ENCODE measurements at regions not wholly inside any gene's neighbourhood (a gene's known extent, or its start where the extent isn't known, plus 50 kb on each side); places are given as distances from the start of the nearest gene placed in this dataset.
A peak's percentile ranks its signal among the peaks of the same experiment; 100 is the strongest.

GRCh38 chr6:71383901-71384489, 95.4 kb downstream of the OGFRL1 start:
- no peaks in the 10 kb centered on the region for H3K36me3 ChIP-seq (ENCODE audit: control insufficient read depth in 2 of 2, insufficient read depth in 2 of 2, low read length in 1 of 2)
- no peak overlapping the region for H3K4me3 ChIP-seq (ENCODE audit: low read length in 2 of 2)
- peak in 6 of 9 donors; percentile 3 to 37 (median 12) for DNase-seq (ENCODE audit: low read depth in 6 of 9, low spot score in 9 of 9)
- WGBS = 63% methylated on average over 5 of the region's 5 CpGs
- no peaks in the 10 kb centered on the region for H3K27me3 ChIP-seq (ENCODE audit: control insufficient read depth in 2 of 2, insufficient read depth in 1 of 2, low read length in 1 of 2)
- H3K4me1 ChIP-seq (ENCODE audit: control insufficient read depth in 2 of 2, insufficient read depth in 2 of 2, low read length in 2 of 2) = no peaks in the 10 kb centered on the region
- no peaks in the 10 kb centered on the region for H3K9me3 ChIP-seq (ENCODE audit: control insufficient read depth in 2 of 2, insufficient read depth in 1 of 2, low read length in 1 of 2)
- H3K27ac ChIP-seq (ENCODE audit: low read depth in 1 of 2, low read length in 1 of 2) = no peak overlapping the region

GRCh38 chr6:71385111-71385822, 96.7 kb downstream of the OGFRL1 start:
- H3K27me3 ChIP-seq (ENCODE audit: control insufficient read depth in 2 of 2, insufficient read depth in 1 of 2, low read length in 1 of 2) = no peaks in the 10 kb centered on the region
- no peak for DNase-seq (ENCODE audit: low read depth in 6 of 9, low spot score in 9 of 9)
- H3K9me3 ChIP-seq (ENCODE audit: control insufficient read depth in 2 of 2, insufficient read depth in 1 of 2, low read length in 1 of 2) = no peaks in the 10 kb centered on the region
- no peaks in the 10 kb centered on the region for H3K36me3 ChIP-seq (ENCODE audit: control insufficient read depth in 2 of 2, insufficient read depth in 2 of 2, low read length in 1 of 2)
- 96% methylated on average over 1 of the region's 1 CpG for WGBS
- H3K4me1 ChIP-seq (ENCODE audit: control insufficient read depth in 2 of 2, insufficient read depth in 2 of 2, low read length in 2 of 2) = no peaks in the 10 kb centered on the region
- no peak overlapping the region for H3K4me3 ChIP-seq (ENCODE audit: low read length in 2 of 2)
- no peak overlapping the region for H3K27ac ChIP-seq (ENCODE audit: low read depth in 1 of 2, low read length in 1 of 2)

GRCh38 chr6:71386215-71386614, 97.6 kb downstream of the OGFRL1 start:
- Histone ChIP-seq H3K27me3 (ENCODE audit: control insufficient read depth in 2 of 2, insufficient read depth in 1 of 2, low read length in 1 of 2) (no peaks in the 10 kb centered on the region), H3K9me3 (ENCODE audit: control insufficient read depth in 2 of 2, insufficient read depth in 1 of 2, low read length in 1 of 2) (no peaks in the 10 kb centered on the region), H3K27ac (ENCODE audit: low read depth in 1 of 2, low read length in 1 of 2) (no peak overlapping the region), H3K36me3 (ENCODE audit: control insufficient read depth in 2 of 2, insufficient read depth in 2 of 2, low read length in 1 of 2) (no peaks in the 10 kb centered on the region), H3K4me1 (ENCODE audit: control insufficient read depth in 2 of 2, insufficient read depth in 2 of 2, low read length in 2 of 2) (no peaks in the 10 kb centered on the region), H3K4me3 (ENCODE audit: low read length in 2 of 2) (no peak overlapping the region)
- no peak for DNase-seq (ENCODE audit: low read depth in 6 of 9, low spot score in 9 of 9)
- 92% methylated on average over 4 of the region's 4 CpGs for WGBS

- H3K27me3 ChIP-seq (ENCODE audit: control insufficient read depth in 2 of 2, insufficient read depth in 1 of 2, low read length in 1 of 2) = no peaks in the 10 kb centered on the region
- no peaks in the 10 kb centered on the region for H3K9me3 ChIP-seq (ENCODE audit: control insufficient read depth in 2 of 2, insufficient read depth in 1 of 2, low read length in 1 of 2)
- H3K4me3 ChIP-seq (ENCODE audit: low read length in 2 of 2) = no peak overlapping the region
- H3K27ac ChIP-seq (ENCODE audit: low read depth in 1 of 2, low read length in 1 of 2) = no peak overlapping the region
- H3K36me3 ChIP-seq (ENCODE audit: control insufficient read depth in 2 of 2, insufficient read depth in 2 of 2, low read length in 1 of 2) = no peaks in the 10 kb centered on the region
- no peak for DNase-seq (ENCODE audit: low read depth in 6 of 9, low spot score in 9 of 9)
- H3K4me1 ChIP-seq (ENCODE audit: control insufficient read depth in 2 of 2, insufficient read depth in 2 of 2, low read length in 2 of 2) = no peaks in the 10 kb centered on the region
Measured at GRCh38 chr6:71387179-71387578, 98.6 kb downstream of the OGFRL1 start.

GRCh38 chr6:71388068-71388744, 99.6 kb downstream of the OGFRL1 start:
- no peak overlapping the region for H3K27ac ChIP-seq (ENCODE audit: low read depth in 1 of 2, low read length in 1 of 2)
- WGBS = 78% methylated on average over 1 of the region's 1 CpG
- no peaks in the 10 kb centered on the region for H3K4me1 ChIP-seq (ENCODE audit: control insufficient read depth in 2 of 2, insufficient read depth in 2 of 2, low read length in 2 of 2)
- no peaks in the 10 kb centered on the region for H3K27me3 ChIP-seq (ENCODE audit: control insufficient read depth in 2 of 2, insufficient read depth in 1 of 2, low read length in 1 of 2)
- H3K9me3 ChIP-seq (ENCODE audit: control insufficient read depth in 2 of 2, insufficient read depth in 1 of 2, low read length in 1 of 2) = no peaks in the 10 kb centered on the region
- no peaks in the 10 kb centered on the region for H3K36me3 ChIP-seq (ENCODE audit: control insufficient read depth in 2 of 2, insufficient read depth in 2 of 2, low read length in 1 of 2)
- H3K4me3 ChIP-seq (ENCODE audit: low read length in 2 of 2) = no peak overlapping the region
- no peak for DNase-seq (ENCODE audit: low read depth in 6 of 9, low spot score in 9 of 9)

- Histone ChIP-seq H3K9me3 (ENCODE audit: control insufficient read depth in 2 of 2, insufficient read depth in 1 of 2, low read length in 1 of 2) (no peaks in the 10 kb centered on the region), H3K27ac (ENCODE audit: low read depth in 1 of 2, low read length in 1 of 2) (no peak overlapping the region), H3K27me3 (ENCODE audit: control insufficient read depth in 2 of 2, insufficient read depth in 1 of 2, low read length in 1 of 2) (no peaks in the 10 kb centered on the region), H3K36me3 (ENCODE audit: control insufficient read depth in 2 of 2, insufficient read depth in 2 of 2, low read length in 1 of 2) (no peaks in the 10 kb centered on the region), H3K4me3 (ENCODE audit: low read length in 2 of 2) (no peak overlapping the region), H3K4me1 (ENCODE audit: control insufficient read depth in 2 of 2, insufficient read depth in 2 of 2, low read length in 2 of 2) (no peaks in the 10 kb centered on the region)
- 74% methylated on average over 4 of the region's 4 CpGs for WGBS
- DNase-seq (ENCODE audit: low read depth in 6 of 9, low spot score in 9 of 9) = no peak
Measured at GRCh38 chr6:71388856-71389527, 100.4 kb downstream of the OGFRL1 start.

GRCh38 chr6:71391126-71391525, 102.5 kb downstream of the OGFRL1 start:
- Histone ChIP-seq H3K9me3 (ENCODE audit: control insufficient read depth in 2 of 2, insufficient read depth in 1 of 2, low read length in 1 of 2) (no peaks in the 10 kb centered on the region), H3K4me3 (ENCODE audit: low read length in 2 of 2) (no peak overlapping the region), H3K4me1 (ENCODE audit: control insufficient read depth in 2 of 2, insufficient read depth in 2 of 2, low read length in 2 of 2) (no peaks in the 10 kb centered on the region), H3K27me3 (ENCODE audit: control insufficient read depth in 2 of 2, insufficient read depth in 1 of 2, low read length in 1 of 2) (no peaks in the 10 kb centered on the region), H3K36me3 (ENCODE audit: control insufficient read depth in 2 of 2, insufficient read depth in 2 of 2, low read length in 1 of 2) (no peaks in the 10 kb centered on the region), H3K27ac (ENCODE audit: low read depth in 1 of 2, low read length in 1 of 2) (no peak overlapping the region)
- 98% methylated on average over 1 of the region's 1 CpG for WGBS
- no peak for DNase-seq (ENCODE audit: low read depth in 6 of 9, low spot score in 9 of 9)

- Histone ChIP-seq H3K36me3 (ENCODE audit: control insufficient read depth in 2 of 2, insufficient read depth in 2 of 2, low read length in 1 of 2) (no peaks in the 10 kb centered on the region), H3K4me3 (ENCODE audit: low read length in 2 of 2) (no peak overlapping the region), H3K27ac (ENCODE audit: low read depth in 1 of 2, low read length in 1 of 2) (no peak overlapping the region), H3K27me3 (ENCODE audit: control insufficient read depth in 2 of 2, insufficient read depth in 1 of 2, low read length in 1 of 2) (no peaks in the 10 kb centered on the region), H3K9me3 (ENCODE audit: control insufficient read depth in 2 of 2, insufficient read depth in 1 of 2, low read length in 1 of 2) (no peaks in the 10 kb centered on the region), H3K4me1 (ENCODE audit: control insufficient read depth in 2 of 2, insufficient read depth in 2 of 2, low read length in 2 of 2) (no peaks in the 10 kb centered on the region)
- DNase-seq (ENCODE audit: low read depth in 6 of 9, low spot score in 9 of 9) = no peak
- 95% methylated on average over 1 of the region's 1 CpG for WGBS
Measured at GRCh38 chr6:71392276-71392675, 103.7 kb downstream of the OGFRL1 start.

- no peak overlapping the region for H3K4me3 ChIP-seq (ENCODE audit: low read length in 2 of 2)
- H3K36me3 ChIP-seq (ENCODE audit: control insufficient read depth in 2 of 2, insufficient read depth in 2 of 2, low read length in 1 of 2) = no peaks in the 10 kb centered on the region
- no peaks in the 10 kb centered on the region for H3K9me3 ChIP-seq (ENCODE audit: control insufficient read depth in 2 of 2, insufficient read depth in 1 of 2, low read length in 1 of 2)
- H3K27ac ChIP-seq (ENCODE audit: low read depth in 1 of 2, low read length in 1 of 2) = no peak overlapping the region
- no peaks in the 10 kb centered on the region for H3K4me1 ChIP-seq (ENCODE audit: control insufficient read depth in 2 of 2, insufficient read depth in 2 of 2, low read length in 2 of 2)
- no peaks in the 10 kb centered on the region for H3K27me3 ChIP-seq (ENCODE audit: control insufficient read depth in 2 of 2, insufficient read depth in 1 of 2, low read length in 1 of 2)
- no peak for DNase-seq (ENCODE audit: low read depth in 6 of 9, low spot score in 9 of 9)
- 94% methylated on average over 1 of the region's 1 CpG for WGBS
Measured at GRCh38 chr6:71393471-71393870, 104.9 kb downstream of the OGFRL1 start.

Data from thymus (tissue), 11 donors.